OCI-LY1 (cell line): ENCODE measurements at regions not wholly inside any gene's neighbourhood (a gene's known extent, or its start where the extent isn't known, plus 50 kb on each side); places are given as distances from the start of the nearest gene placed in this dataset.

ENCODE experiments used
- CTCF ChIP-seq: fragments of 200-600 bp; sonication (generic), shearing (Covaris generic); IDR thresholded peaks from 2 replicates; pipeline ENCODE4 v1.5.1; 2017; ENCODE audit warnings: mild to moderate bottlenecking, antibody characterized with exemption, low read length, moderate library complexity, mixed read lengths
- EZH2 ChIP-seq: fragments of 200-600 bp; sonication (generic), shearing (Covaris generic); IDR thresholded peaks from 2 replicates; pipeline ENCODE4 v1.8.0; 2017; ENCODE audit warnings: borderline replicate concordance, mixed run types, mild to moderate bottlenecking, antibody characterized with exemption, low read length, moderate library complexity, mixed read lengths

GRCh38 chr10:88126699-88127098, 263.3 kb downstream of the PTEN start:
- TF ChIP-seq CTCF (no peak), EZH2 (no peak)
